ENCODE measurements at regions not wholly inside any gene's neighbourhood (a gene's known extent, or its start where the extent isn't known, plus 50 kb on each side); places are given as distances from the start of the nearest gene placed in this dataset.
"Not testable (repeated sequence)": the region's sequence is repeated elsewhere in the genome, so short reads cannot be mapped to it uniquely, and the experiment has no call there.

GRCh38 chr18:1811282-1811681, 760.0 kb downstream of the METTL4 start:
- FAIRE-seq: no peak
- TF ChIP-seq CTCF (IDR thresholded peaks at IDR 0.05; ENCODE audit: insufficient read depth, missing control alignments): no peak
- DNase-seq (ENCODE audit: insufficient read length, low spot score): no peak

GRCh38 chr18:1825296-1825695, 746.0 kb downstream of the METTL4 start:
- no peak for TF ChIP-seq CTCF (IDR thresholded peaks at IDR 0.05; ENCODE audit: insufficient read depth, missing control alignments)
- FAIRE-seq (no peak), DNase-seq (ENCODE audit: insufficient read length, low spot score) (no peak)

GRCh38 chr18:1840878-1841277, 730.4 kb downstream of the METTL4 start:
- FAIRE-seq: no peak
- no peak for TF ChIP-seq CTCF (IDR thresholded peaks at IDR 0.05; ENCODE audit: insufficient read depth, missing control alignments)
- DNase-seq (ENCODE audit: insufficient read length, low spot score): no peak

- no peak for TF ChIP-seq CTCF (IDR thresholded peaks at IDR 0.05; ENCODE audit: insufficient read depth, missing control alignments)
- no peak for DNase-seq (ENCODE audit: insufficient read length, low spot score)
- FAIRE-seq: no peak
Measured at GRCh38 chr18:1846640-1847039, 724.7 kb downstream of the METTL4 start.

GRCh38 chr18:1848716-1849115, 722.6 kb downstream of the METTL4 start:
- peak; percentile 75 for FAIRE-seq
- no peak for DNase-seq (ENCODE audit: insufficient read length, low spot score)
- TF ChIP-seq CTCF (IDR thresholded peaks at IDR 0.05; ENCODE audit: insufficient read depth, missing control alignments): no peak

- TF ChIP-seq CTCF (IDR thresholded peaks at IDR 0.05; ENCODE audit: insufficient read depth, missing control alignments): no peak
- DNase-seq (ENCODE audit: insufficient read length, low spot score) (no peak), FAIRE-seq (no peak)
Measured at GRCh38 chr18:1849386-1849785, 721.9 kb downstream of the METTL4 start.

- FAIRE-seq; DNase-seq (ENCODE audit: insufficient read length, low spot score): not testable (repeated sequence)
Measured at GRCh38 chr18:1857281-1857680, 714.0 kb downstream of the METTL4 start.

GRCh38 chr18:1861473-1861872, 709.8 kb downstream of the METTL4 start:
- FAIRE-seq (no peak), DNase-seq (ENCODE audit: insufficient read length, low spot score) (no peak)
- TF ChIP-seq CTCF (IDR thresholded peaks at IDR 0.05; ENCODE audit: insufficient read depth, missing control alignments): no peak

Measured in D721Med (cell line).